ENCODE measurements at regions not wholly inside any gene's neighbourhood (a gene's known extent, or its start where the extent isn't known, plus 50 kb on each side); places are given as distances from the start of the nearest gene placed in this dataset.

DNA sequence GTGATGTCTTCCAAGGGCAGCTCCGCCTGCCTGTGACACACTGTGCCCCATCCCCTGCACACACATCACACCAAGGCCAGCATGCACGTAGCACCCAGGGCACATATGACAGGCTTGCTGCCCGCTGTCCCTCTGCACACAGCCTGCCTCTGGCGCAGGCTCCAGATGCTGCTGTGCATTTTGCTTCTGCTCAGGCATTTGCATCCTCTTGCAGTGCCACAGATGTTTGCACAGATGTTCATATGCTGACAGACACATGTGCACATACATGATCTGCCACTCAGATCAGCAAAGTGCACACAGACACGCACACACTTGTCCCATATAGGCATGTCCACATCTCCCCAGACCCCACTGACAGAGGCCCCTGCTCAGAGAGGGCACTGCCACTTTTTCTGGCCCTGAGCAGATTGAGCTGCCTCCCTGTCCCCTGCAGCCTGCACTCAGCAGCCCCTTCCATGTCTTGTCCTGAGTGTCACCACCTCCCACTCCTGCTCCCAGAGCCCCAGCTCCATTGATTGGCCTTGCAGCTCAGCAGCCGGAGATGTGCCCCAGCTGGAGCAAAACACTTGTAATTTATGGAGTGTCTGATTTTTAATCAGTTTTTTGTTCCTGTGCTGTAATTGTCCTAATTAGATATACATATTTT, 115.1 kb upstream of the RPL38 start:
- H3K9ac ChIP-seq (ENCODE audit: insufficient read depth in 1 of 2, low read length in 2 of 2), result no peak overlapping the region
- TF ChIP-seq, protein P1, sequence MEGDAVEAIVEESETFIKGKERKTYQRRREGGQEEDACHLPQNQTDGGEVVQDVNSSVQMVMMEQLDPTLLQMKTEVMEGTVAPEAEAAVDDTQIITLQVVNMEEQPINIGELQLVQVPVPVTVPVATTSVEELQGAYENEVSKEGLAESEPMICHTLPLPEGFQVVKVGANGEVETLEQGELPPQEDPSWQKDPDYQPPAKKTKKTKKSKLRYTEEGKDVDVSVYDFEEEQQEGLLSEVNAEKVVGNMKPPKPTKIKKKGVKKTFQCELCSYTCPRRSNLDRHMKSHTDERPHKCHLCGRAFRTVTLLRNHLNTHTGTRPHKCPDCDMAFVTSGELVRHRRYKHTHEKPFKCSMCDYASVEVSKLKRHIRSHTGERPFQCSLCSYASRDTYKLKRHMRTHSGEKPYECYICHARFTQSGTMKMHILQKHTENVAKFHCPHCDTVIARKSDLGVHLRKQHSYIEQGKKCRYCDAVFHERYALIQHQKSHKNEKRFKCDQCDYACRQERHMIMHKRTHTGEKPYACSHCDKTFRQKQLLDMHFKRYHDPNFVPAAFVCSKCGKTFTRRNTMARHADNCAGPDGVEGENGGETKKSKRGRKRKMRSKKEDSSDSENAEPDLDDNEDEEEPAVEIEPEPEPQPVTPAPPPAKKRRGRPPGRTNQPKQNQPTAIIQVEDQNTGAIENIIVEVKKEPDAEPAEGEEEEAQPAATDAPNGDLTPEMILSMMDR (IDR thresholded peaks at IDR 0.05; ENCODE audit: control extremely low read depth, extremely low read depth), result no peak
- H3K9me3 ChIP-seq (ENCODE audit: control insufficient read depth in 4 of 4, insufficient read depth in 3 of 4, low read length in 3 of 4), result peaks cover 0 to 7% (median 0%) of the 10 kb centered on the region in 4 donors
- 83 to 90% methylated on average over 6 of the region's 6 CpGs for WGBS, 2 donors
- H3K27ac ChIP-seq (ENCODE audit: low read depth in 1 of 2, low read length in 1 of 2), result no peak overlapping the region
- peaks cover 0 to 6% (median 0%) of the 10 kb centered on the region in 5 donors for H3K4me1 ChIP-seq (ENCODE audit: control insufficient read depth in 5 of 5, insufficient read depth in 5 of 5, low read length in 5 of 5)
- peak in 1 of 3 donors; percentile 7 for DNase-seq
- H3K36me3 ChIP-seq (ENCODE audit: control insufficient read depth in 4 of 4, insufficient read depth in 4 of 4, low read length in 4 of 4), result no peaks in the 10 kb centered on the region
- ATAC-seq (ENCODE audit: insufficient read depth, low FRiP score), result no peak
- H3K27me3 ChIP-seq (ENCODE audit: control insufficient read depth in 3 of 3, insufficient read depth in 3 of 3, low read length in 2 of 3), result no peaks in the 10 kb centered on the region
- no peak overlapping the region for H3K4me3 ChIP-seq

DNA sequence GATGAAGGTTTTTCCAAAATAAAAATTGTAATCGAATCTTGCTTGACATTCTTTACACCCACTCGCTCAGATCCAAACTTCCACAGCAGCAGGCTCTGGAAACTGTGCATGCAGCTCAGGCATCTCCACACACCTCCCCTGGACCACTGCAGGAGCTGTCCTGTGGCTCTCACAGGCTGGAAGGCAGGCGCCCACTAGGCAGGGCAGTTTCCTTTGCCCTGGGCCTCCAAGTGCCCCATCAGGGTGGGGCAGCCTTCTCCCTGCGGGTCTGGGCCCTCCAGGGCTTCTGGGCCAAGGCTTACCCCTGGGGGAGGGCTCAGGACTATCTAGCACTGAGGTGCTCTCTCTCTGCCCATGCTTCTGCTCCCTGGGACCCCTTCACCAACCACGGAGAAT, 114.5 kb upstream of the RPL38 start:
- no peaks in the 10 kb centered on the region for H3K27me3 ChIP-seq (ENCODE audit: control insufficient read depth in 3 of 3, insufficient read depth in 3 of 3, low read length in 2 of 3)
- TF ChIP-seq, protein P1 (IDR thresholded peaks at IDR 0.05; ENCODE audit: control extremely low read depth, extremely low read depth), result no peak
- peaks cover 0 to 7% (median 0%) of the 10 kb centered on the region in 4 donors for H3K9me3 ChIP-seq (ENCODE audit: control insufficient read depth in 4 of 4, insufficient read depth in 3 of 4, low read length in 3 of 4)
- WGBS, 2 donors, result 73 to 85% methylated on average over 5 of the region's 5 CpGs
- H3K4me3 ChIP-seq, result no peak overlapping the region
- ATAC-seq (ENCODE audit: insufficient read depth, low FRiP score), result no peak
- H3K27ac ChIP-seq (ENCODE audit: low read depth in 1 of 2, low read length in 1 of 2), result no peak overlapping the region
- H3K9ac ChIP-seq (ENCODE audit: insufficient read depth in 1 of 2, low read length in 2 of 2), result no peak overlapping the region
- no peak for DNase-seq
- peaks cover 0 to 6% (median 0%) of the 10 kb centered on the region in 5 donors for H3K4me1 ChIP-seq (ENCODE audit: control insufficient read depth in 5 of 5, insufficient read depth in 5 of 5, low read length in 5 of 5)
- H3K36me3 ChIP-seq (ENCODE audit: control insufficient read depth in 4 of 4, insufficient read depth in 4 of 4, low read length in 4 of 4), result no peaks in the 10 kb centered on the region

DNA sequence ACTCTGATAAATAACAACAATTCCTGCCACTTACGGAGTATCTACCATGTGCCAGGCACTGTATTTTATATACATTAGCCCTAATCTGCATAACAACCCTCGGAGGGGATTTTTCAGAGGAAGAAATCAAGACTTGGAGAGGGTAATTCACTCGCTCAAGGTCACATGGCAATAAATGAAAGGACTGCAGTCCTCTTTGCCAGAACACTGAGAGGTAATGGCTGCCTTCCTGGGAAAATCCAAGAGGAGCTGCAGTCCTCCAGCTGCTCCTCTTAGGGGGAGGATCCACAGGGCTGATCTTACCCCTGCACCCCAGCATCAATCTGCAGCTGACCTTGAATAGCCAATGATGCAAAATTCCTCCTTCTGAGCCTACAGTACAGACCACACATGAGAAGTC, 114.1 kb upstream of the RPL38 start:
- Histone ChIP-seq H3K36me3 (ENCODE audit: control insufficient read depth in 4 of 4, insufficient read depth in 4 of 4, low read length in 4 of 4) (no peaks in the 10 kb centered on the region), H3K4me1 (ENCODE audit: control insufficient read depth in 5 of 5, insufficient read depth in 5 of 5, low read length in 5 of 5) (peaks cover 0 to 6% (median 0%) of the 10 kb centered on the region in 5 donors), H3K9ac (ENCODE audit: insufficient read depth in 1 of 2, low read length in 2 of 2) (no peak overlapping the region), H3K4me3 (no peak overlapping the region), H3K27me3 (ENCODE audit: control insufficient read depth in 3 of 3, insufficient read depth in 3 of 3, low read length in 2 of 3) (no peaks in the 10 kb centered on the region), H3K9me3 (ENCODE audit: control insufficient read depth in 4 of 4, insufficient read depth in 3 of 4, low read length in 3 of 4) (peaks cover 0 to 7% (median 0%) of the 10 kb centered on the region in 4 donors), H3K27ac (ENCODE audit: low read depth in 1 of 2, low read length in 1 of 2) (no peak overlapping the region)
- 66 to 86% methylated on average over 3 of the region's 3 CpGs for WGBS, 2 donors
- DNase-seq (no peak), ATAC-seq (ENCODE audit: insufficient read depth, low FRiP score) (no peak)
- TF ChIP-seq, protein P1 (IDR thresholded peaks at IDR 0.05; ENCODE audit: control extremely low read depth, extremely low read depth), result no peak

Measured in lung (tissue), 11 donors.